HepG2 (cell line): ENCODE measurements at regions not wholly inside any gene's neighbourhood (a gene's known extent, or its start where the extent isn't known, plus 50 kb on each side); places are given as distances from the start of the nearest gene placed in this dataset.

Experiments used
- MAFF ChIP-seq: IDR thresholded peaks from 2 replicates; pipeline ENCODE4 v1.6.1; 2011; ENCODE audit warnings: low read depth, low read length, improper control_type of control experiment
- RAD21 ChIP-seq: fragments of 450-650 bp; formaldehyde crosslinking; IDR thresholded peaks from 2 replicates; pipeline ENCODE4 v1.5.0; 2020; ENCODE audit warnings: mild to moderate bottlenecking
- SRF ChIP-seq: IDR thresholded peaks from 2 replicates; pipeline ENCODE4 v1.6.1; 2011; ENCODE audit warnings: mild to moderate bottlenecking, low read depth, low read length, moderate library complexity
- SRSF1 ChIP-seq: fragments of 200-400 bp; formaldehyde crosslinking; optimal IDR thresholded peaks from 2 replicates; pipeline ENCODE3; 2017; ENCODE audit warnings: mild to moderate bottlenecking, low read depth, low read length, moderate library complexity
- ZBTB1 ChIP-seq: sonication (generic); formaldehyde crosslinking; IDR thresholded peaks from 2 replicates; pipeline ENCODE4 v1.4.0; 2020; ENCODE audit warnings: missing genetic modification reagents, borderline replicate concordance
- ZBTB7A ChIP-seq: sonication (generic); formaldehyde crosslinking; IDR thresholded peaks from 2 replicates; pipeline ENCODE4 v1.8.0; 2022; ENCODE audit warnings: mild to moderate bottlenecking, missing genetic modification reagents
- ZFP36 ChIP-seq: fragments of 150-350 bp; IDR thresholded peaks from 2 replicates; pipeline ENCODE4 v1.6.1; 2018; ENCODE audit warnings: borderline replicate concordance, low read length, low read depth; ENCODE audit not compliant: partially characterized antibody
- ZNF160 ChIP-seq: sonication (generic); formaldehyde crosslinking; IDR thresholded peaks from 2 replicates; pipeline ENCODE4 v1.8.0; 2022; ENCODE audit warnings: mild to moderate bottlenecking, inconsistent platforms, missing genetic modification reagents
- ZSCAN30 ChIP-seq: sonication (generic); formaldehyde crosslinking; IDR thresholded peaks from 2 replicates; pipeline ENCODE4 v1.5.0; 2020; ENCODE audit warnings: mild to moderate bottlenecking, missing genetic modification reagents
- TF ChIP-seq, protein P1 (sequence below): sonication (generic); formaldehyde crosslinking; IDR thresholded peaks from 2 replicates; pipeline ENCODE4 v1.4.0; 2020; ENCODE audit warnings: missing genetic modification reagents, borderline replicate concordance
- TF ChIP-seq, protein P2 (sequence below): sonication (generic); formaldehyde crosslinking; IDR thresholded peaks from 2 replicates; pipeline ENCODE4 v1.5.0; 2020; ENCODE audit warnings: mild to moderate bottlenecking, missing genetic modification reagents, moderate library complexity
- TF ChIP-seq, protein P3 (sequence below): sonication (generic); formaldehyde crosslinking; IDR thresholded peaks from 2 replicates; pipeline ENCODE4 v1.4.0; 2020; ENCODE audit warnings: mild to moderate bottlenecking, missing genetic modification reagents, borderline replicate concordance
- TF ChIP-seq, protein P4 (sequence below): sonication (generic); formaldehyde crosslinking; IDR thresholded peaks from 2 replicates; pipeline ENCODE4 v1.5.0; 2020; ENCODE audit warnings: mild to moderate bottlenecking, missing genetic modification reagents, borderline replicate concordance
- TF ChIP-seq, protein P5 (sequence below): sonication (generic); formaldehyde crosslinking; IDR thresholded peaks from 2 replicates; pipeline ENCODE4 v1.4.0; 2020; ENCODE audit warnings: missing genetic modification reagents

DNA sequence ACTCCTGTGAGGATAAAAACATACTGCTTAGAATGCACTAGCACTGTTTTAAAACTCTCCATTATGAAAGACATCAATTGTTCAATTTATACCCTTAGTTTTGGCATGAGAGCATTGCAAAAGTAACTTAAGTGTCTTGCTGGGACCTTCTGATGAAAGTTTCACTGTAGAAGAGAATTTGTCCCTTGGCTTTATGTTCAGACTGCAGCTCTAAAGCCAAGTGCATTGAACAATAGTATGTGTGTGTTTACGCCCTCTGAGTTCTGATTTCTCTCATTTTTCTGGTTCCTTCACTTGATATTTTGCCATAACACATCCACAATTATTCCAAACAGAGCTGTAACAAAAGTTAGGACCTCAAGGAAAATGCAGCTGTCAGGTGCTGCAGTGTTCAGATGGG, 474.6 kb downstream of the DISC1 start:
- TF ChIP-seq, protein P1, sequence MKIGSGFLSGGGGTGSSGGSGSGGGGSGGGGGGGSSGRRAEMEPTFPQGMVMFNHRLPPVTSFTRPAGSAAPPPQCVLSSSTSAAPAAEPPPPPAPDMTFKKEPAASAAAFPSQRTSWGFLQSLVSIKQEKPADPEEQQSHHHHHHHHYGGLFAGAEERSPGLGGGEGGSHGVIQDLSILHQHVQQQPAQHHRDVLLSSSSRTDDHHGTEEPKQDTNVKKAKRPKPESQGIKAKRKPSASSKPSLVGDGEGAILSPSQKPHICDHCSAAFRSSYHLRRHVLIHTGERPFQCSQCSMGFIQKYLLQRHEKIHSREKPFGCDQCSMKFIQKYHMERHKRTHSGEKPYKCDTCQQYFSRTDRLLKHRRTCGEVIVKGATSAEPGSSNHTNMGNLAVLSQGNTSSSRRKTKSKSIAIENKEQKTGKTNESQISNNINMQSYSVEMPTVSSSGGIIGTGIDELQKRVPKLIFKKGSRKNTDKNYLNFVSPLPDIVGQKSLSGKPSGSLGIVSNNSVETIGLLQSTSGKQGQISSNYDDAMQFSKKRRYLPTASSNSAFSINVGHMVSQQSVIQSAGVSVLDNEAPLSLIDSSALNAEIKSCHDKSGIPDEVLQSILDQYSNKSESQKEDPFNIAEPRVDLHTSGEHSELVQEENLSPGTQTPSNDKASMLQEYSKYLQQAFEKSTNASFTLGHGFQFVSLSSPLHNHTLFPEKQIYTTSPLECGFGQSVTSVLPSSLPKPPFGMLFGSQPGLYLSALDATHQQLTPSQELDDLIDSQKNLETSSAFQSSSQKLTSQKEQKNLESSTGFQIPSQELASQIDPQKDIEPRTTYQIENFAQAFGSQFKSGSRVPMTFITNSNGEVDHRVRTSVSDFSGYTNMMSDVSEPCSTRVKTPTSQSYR (CRISPR knock-in tag), result no peak
- TF ChIP-seq, protein P2, sequence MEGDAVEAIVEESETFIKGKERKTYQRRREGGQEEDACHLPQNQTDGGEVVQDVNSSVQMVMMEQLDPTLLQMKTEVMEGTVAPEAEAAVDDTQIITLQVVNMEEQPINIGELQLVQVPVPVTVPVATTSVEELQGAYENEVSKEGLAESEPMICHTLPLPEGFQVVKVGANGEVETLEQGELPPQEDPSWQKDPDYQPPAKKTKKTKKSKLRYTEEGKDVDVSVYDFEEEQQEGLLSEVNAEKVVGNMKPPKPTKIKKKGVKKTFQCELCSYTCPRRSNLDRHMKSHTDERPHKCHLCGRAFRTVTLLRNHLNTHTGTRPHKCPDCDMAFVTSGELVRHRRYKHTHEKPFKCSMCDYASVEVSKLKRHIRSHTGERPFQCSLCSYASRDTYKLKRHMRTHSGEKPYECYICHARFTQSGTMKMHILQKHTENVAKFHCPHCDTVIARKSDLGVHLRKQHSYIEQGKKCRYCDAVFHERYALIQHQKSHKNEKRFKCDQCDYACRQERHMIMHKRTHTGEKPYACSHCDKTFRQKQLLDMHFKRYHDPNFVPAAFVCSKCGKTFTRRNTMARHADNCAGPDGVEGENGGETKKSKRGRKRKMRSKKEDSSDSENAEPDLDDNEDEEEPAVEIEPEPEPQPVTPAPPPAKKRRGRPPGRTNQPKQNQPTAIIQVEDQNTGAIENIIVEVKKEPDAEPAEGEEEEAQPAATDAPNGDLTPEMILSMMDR (CRISPR knock-in tag), result no peak
- no peak for TF ChIP-seq ZNF160 (CRISPR knock-in tag)
- TF ChIP-seq, protein P3, sequence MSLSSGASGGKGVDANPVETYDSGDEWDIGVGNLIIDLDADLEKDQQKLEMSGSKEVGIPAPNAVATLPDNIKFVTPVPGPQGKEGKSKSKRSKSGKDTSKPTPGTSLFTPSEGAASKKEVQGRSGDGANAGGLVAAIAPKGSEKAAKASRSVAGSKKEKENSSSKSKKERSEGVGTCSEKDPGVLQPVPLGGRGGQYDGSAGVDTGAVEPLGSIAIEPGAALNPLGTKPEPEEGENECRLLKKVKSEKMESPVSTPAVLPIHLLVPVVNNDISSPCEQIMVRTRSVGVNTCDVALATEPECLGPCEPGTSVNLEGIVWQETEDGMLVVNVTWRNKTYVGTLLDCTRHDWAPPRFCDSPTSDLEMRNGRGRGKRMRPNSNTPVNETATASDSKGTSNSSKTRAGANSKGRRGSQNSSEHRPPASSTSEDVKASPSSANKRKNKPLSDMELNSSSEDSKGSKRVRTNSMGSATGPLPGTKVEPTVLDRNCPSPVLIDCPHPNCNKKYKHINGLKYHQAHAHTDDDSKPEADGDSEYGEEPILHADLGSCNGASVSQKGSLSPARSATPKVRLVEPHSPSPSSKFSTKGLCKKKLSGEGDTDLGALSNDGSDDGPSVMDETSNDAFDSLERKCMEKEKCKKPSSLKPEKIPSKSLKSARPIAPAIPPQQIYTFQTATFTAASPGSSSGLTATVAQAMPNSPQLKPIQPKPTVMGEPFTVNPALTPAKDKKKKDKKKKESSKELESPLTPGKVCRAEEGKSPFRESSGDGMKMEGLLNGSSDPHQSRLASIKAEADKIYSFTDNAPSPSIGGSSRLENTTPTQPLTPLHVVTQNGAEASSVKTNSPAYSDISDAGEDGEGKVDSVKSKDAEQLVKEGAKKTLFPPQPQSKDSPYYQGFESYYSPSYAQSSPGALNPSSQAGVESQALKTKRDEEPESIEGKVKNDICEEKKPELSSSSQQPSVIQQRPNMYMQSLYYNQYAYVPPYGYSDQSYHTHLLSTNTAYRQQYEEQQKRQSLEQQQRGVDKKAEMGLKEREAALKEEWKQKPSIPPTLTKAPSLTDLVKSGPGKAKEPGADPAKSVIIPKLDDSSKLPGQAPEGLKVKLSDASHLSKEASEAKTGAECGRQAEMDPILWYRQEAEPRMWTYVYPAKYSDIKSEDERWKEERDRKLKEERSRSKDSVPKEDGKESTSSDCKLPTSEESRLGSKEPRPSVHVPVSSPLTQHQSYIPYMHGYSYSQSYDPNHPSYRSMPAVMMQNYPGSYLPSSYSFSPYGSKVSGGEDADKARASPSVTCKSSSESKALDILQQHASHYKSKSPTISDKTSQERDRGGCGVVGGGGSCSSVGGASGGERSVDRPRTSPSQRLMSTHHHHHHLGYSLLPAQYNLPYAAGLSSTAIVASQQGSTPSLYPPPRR (CRISPR knock-in tag), result no peak
- TF ChIP-seq ZBTB1 (CRISPR knock-in tag), result no peak
- no peak for TF ChIP-seq MAFF
- no peak for TF ChIP-seq SRSF1
- TF ChIP-seq ZSCAN30 (CRISPR knock-in tag), result no peak
- TF ChIP-seq SRF, result no peak
- no peak for TF ChIP-seq ZBTB7A (CRISPR knock-in tag)
- TF ChIP-seq, protein P4, sequence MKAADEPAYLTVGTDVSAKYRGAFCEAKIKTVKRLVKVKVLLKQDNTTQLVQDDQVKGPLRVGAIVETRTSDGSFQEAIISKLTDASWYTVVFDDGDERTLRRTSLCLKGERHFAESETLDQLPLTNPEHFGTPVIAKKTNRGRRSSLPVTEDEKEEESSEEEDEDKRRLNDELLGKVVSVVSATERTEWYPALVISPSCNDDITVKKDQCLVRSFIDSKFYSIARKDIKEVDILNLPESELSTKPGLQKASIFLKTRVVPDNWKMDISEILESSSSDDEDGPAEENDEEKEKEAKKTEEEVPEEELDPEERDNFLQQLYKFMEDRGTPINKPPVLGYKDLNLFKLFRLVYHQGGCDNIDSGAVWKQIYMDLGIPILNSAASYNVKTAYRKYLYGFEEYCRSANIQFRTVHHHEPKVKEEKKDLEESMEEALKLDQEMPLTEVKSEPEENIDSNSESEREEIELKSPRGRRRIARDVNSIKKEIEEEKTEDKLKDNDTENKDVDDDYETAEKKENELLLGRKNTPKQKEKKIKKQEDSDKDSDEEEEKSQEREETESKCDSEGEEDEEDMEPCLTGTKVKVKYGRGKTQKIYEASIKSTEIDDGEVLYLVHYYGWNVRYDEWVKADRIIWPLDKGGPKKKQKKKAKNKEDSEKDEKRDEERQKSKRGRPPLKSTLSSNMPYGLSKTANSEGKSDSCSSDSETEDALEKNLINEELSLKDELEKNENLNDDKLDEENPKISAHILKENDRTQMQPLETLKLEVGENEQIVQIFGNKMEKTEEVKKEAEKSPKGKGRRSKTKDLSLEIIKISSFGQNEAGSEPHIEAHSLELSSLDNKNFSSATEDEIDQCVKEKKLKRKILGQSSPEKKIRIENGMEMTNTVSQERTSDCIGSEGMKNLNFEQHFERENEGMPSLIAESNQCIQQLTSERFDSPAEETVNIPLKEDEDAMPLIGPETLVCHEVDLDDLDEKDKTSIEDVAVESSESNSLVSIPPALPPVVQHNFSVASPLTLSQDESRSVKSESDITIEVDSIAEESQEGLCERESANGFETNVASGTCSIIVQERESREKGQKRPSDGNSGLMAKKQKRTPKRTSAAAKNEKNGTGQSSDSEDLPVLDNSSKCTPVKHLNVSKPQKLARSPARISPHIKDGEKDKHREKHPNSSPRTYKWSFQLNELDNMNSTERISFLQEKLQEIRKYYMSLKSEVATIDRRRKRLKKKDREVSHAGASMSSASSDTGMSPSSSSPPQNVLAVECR (CRISPR knock-in tag), result no peak
- TF ChIP-seq, protein P5, sequence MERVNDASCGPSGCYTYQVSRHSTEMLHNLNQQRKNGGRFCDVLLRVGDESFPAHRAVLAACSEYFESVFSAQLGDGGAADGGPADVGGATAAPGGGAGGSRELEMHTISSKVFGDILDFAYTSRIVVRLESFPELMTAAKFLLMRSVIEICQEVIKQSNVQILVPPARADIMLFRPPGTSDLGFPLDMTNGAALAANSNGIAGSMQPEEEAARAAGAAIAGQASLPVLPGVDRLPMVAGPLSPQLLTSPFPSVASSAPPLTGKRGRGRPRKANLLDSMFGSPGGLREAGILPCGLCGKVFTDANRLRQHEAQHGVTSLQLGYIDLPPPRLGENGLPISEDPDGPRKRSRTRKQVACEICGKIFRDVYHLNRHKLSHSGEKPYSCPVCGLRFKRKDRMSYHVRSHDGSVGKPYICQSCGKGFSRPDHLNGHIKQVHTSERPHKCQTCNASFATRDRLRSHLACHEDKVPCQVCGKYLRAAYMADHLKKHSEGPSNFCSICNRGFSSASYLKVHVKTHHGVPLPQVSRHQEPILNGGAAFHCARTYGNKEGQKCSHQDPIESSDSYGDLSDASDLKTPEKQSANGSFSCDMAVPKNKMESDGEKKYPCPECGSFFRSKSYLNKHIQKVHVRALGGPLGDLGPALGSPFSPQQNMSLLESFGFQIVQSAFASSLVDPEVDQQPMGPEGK (CRISPR knock-in tag), result no peak
- TF ChIP-seq RAD21 (CRISPR knock-in tag), result no peak
- TF ChIP-seq ZFP36, result no peak
